Panc1 (cell line): ENCODE measurements at regions not wholly inside any gene's neighbourhood (a gene's known extent, or its start where the extent isn't known, plus 50 kb on each side); places are given as distances from the start of the nearest gene placed in this dataset.

Experiments used
- CTCF ChIP-seq: fragments of 450-650 bp; IDR thresholded peaks from 2 replicates; pipeline ENCODE4 v1.5.1; 2017; ENCODE audit warnings: mild to moderate bottlenecking
- POLR2AphosphoS5 ChIP-seq: IDR thresholded peaks from 2 replicates; pipeline ENCODE4 v1.6.1; 2012; ENCODE audit warnings: mild to moderate bottlenecking, low read depth, low read length, moderate library complexity

DNA sequence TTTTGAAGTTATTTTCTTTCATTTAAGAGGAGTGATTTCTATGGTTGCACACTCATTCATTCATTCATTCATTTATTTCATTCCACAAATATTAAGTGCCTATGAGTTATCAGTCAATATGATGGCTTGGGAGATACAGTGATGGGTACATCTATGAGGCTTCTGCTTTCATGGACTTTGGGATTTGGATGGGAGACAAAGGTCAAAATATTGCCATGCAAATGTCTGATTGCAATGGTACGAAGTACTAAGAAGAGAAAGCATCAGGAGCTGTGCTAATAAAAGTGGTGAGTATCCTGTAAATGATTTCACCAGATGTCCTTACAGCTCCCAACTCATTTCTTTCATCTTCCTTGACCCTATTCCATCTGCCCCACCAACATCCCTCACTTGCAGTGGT, 174.4 kb upstream of the MEX3C start:
- TF ChIP-seq POLR2AphosphoS5 (no peak), CTCF (no peak)
